Effector memory CD8-positive, alpha-beta T cell (primary cell): ENCODE measurements at regions not wholly inside any gene's neighbourhood (a gene's known extent, or its start where the extent isn't known, plus 50 kb on each side); places are given as distances from the start of the nearest gene placed in this dataset.
A peak's percentile ranks its signal among the peaks of the same experiment; 100 is the strongest.

Experiments used
- ATAC-seq: fragments of 150-1000 bp; cut with Tn5 transposase; replicated peaks from 2 replicates; pipeline ENCODE4 v1.10.0; 2021; ENCODE audit warnings: mild to moderate bottlenecking, moderate library complexity
- DNase-seq, 3 experiments: peaks; one replicate each; pipeline ENCODE4 v3.0.0; 2021
- H3K27ac Mint-ChIP-seq, 2 donors: one replicate each; pipeline ENCODE4 v1.8.0; 2022; ENCODE audit warnings: mild to moderate bottlenecking in 2 of 2, mixed read lengths in 2 of 2, moderate library complexity in 2 of 2
- H3K27me3 Mint-ChIP-seq, 2 donors: one replicate each; pipeline ENCODE4 v1.8.0; 2022; ENCODE audit warnings: mixed read lengths in 2 of 2
- H3K36me3 Mint-ChIP-seq: one replicate; pipeline ENCODE4 v1.8.0; 2022; ENCODE audit warnings: mild to moderate bottlenecking, moderate library complexity, mixed read lengths; ENCODE audit not compliant: insufficient read depth
- H3K4me1 Mint-ChIP-seq, 2 donors: one replicate each; pipeline ENCODE4 v1.8.0; 2022; ENCODE audit warnings: low read depth in 2 of 2, mixed read lengths in 2 of 2
- H3K4me3 Mint-ChIP-seq, 2 donors: one replicate each; pipeline ENCODE4 v1.8.0; 2022; ENCODE audit warnings: mild to moderate bottlenecking in 2 of 2, mixed read lengths in 2 of 2, moderate library complexity in 2 of 2
- H3K9me3 Mint-ChIP-seq, 2 donors: one replicate each; pipeline ENCODE4 v1.8.0; 2022; ENCODE audit warnings: mixed read lengths in 2 of 2

DNA sequence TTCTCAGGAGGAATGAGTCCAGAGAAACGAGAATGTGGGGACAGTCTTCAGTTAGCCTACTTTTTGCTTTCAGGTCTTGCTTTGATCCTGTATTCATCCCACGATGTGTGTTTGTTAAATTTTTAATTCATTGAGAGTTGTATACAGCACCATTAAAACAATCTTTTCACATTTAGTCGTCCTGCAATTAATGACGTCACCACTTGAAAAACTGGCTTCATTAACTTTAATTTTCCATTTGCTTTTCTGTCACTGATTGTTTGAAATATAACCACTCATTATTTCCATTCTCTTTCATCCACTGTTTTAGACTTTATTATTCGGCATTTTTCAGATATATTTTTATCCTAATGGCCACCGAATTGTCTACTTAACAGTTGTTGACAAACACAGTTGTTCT, 146.9 kb downstream of the TFEC start:
- no peaks in the 10 kb centered on the region for H3K4me1 Mint-ChIP-seq
- ATAC-seq (no peak), DNase-seq (no peak)
- peaks cover 0 to 1% of the 10 kb centered on the region in 2 donors for H3K9me3 Mint-ChIP-seq
- H3K4me3 Mint-ChIP-seq, result no peak overlapping the region
- H3K36me3 Mint-ChIP-seq, result peaks cover 3% of the 10 kb centered on the region
- no peak overlapping the region for H3K27ac Mint-ChIP-seq
- H3K27me3 Mint-ChIP-seq, result peaks cover 0 to 17% of the 10 kb centered on the region in 2 donors

GRCh38 chr7:115881476-115881875, 149.1 kb downstream of the TFEC start:
- no peak for DNase-seq
- Mint-ChIP-seq H3K4me3 (no peak overlapping the region), H3K4me1 (no peaks in the 10 kb centered on the region), H3K36me3 (no peaks in the 10 kb centered on the region), H3K27ac (no peak overlapping the region), H3K9me3 (no peaks in the 10 kb centered on the region), H3K27me3 (peaks cover 0 to 12% of the 10 kb centered on the region in 2 donors)
- ATAC-seq, result no peak

DNA sequence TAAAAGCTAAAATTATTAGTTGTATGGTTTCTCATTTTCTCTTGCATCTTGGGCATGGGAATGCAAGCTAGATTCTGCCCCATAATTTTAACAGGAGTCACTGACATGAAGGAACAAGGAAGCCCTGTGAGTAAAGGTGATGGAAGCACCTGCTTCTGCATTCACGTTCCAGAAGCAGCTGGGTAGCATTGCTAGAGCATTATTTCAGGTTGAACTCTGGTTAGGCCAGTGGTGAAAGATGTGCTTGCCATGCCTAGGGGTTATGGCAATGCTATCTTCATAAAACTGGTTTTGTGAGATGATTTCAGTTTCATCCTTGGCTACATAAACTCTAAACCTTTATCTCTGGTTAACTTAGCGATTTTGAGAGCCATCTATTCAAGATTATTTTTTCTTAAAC, 151.4 kb downstream of the TFEC start:
- Mint-ChIP-seq H3K27me3 (peaks cover 0 to 19% of the 10 kb centered on the region in 2 donors), H3K4me3 (no peak overlapping the region), H3K4me1 (no peaks in the 10 kb centered on the region), H3K27ac (no peak overlapping the region), H3K36me3 (no peaks in the 10 kb centered on the region), H3K9me3 (no peaks in the 10 kb centered on the region)
- ATAC-seq (no peak), DNase-seq (no peak)

GRCh38 chr7:115869801-115870200, 160.8 kb downstream of the TFEC start:
- no peaks in the 10 kb centered on the region for H3K4me1 Mint-ChIP-seq
- H3K4me3 Mint-ChIP-seq, result no peak overlapping the region
- no peaks in the 10 kb centered on the region for H3K36me3 Mint-ChIP-seq
- H3K27ac Mint-ChIP-seq, result no peak overlapping the region
- peaks cover 0 to 16% of the 10 kb centered on the region in 2 donors for H3K27me3 Mint-ChIP-seq
- no peaks in the 10 kb centered on the region for H3K9me3 Mint-ChIP-seq
- no peak for DNase-seq
- no peak for ATAC-seq

GRCh38 chr7:115869190-115869589, 161.4 kb downstream of the TFEC start:
- Mint-ChIP-seq H3K27me3 (peaks cover 4 to 16% of the 10 kb centered on the region in 2 donors), H3K4me1 (no peaks in the 10 kb centered on the region), H3K4me3 (no peak overlapping the region), H3K27ac (no peak overlapping the region), H3K9me3 (no peaks in the 10 kb centered on the region), H3K36me3 (no peaks in the 10 kb centered on the region)
- ATAC-seq, result no peak
- no peak for DNase-seq

GRCh38 chr7:115868369-115868768, 162.2 kb downstream of the TFEC start:
- Mint-ChIP-seq H3K9me3 (no peaks in the 10 kb centered on the region), H3K4me3 (no peak overlapping the region), H3K36me3 (no peaks in the 10 kb centered on the region), H3K27me3 (peaks cover 8 to 16% of the 10 kb centered on the region in 2 donors), H3K27ac (no peak overlapping the region), H3K4me1 (peaks cover 0 to 2% of the 10 kb centered on the region in 2 donors)
- ATAC-seq (no peak), DNase-seq (no peak)

DNA sequence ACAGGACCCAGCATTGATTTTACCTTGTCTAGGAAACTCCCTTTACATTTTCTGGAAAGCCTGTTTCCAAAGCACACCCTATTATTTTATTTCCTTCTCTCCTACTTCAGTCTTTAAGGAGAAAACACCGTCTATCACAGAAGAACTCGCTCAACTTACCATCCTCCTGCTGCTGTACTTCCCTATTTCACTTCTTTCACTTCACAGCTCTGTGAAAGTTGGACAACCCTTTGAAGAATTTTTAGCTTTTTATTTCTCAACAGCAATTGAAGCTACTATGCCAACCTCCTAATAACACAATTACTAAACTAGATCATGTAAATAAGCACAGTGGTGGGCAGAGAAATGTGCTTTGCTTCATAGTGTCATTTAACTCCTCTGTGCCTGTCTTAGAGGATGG, 166.5 kb downstream of the TFEC start:
- Mint-ChIP-seq H3K27me3 (peaks cover 6 to 8% of the 10 kb centered on the region in 2 donors), H3K4me1 (peaks cover 0 to 2% of the 10 kb centered on the region in 2 donors), H3K36me3 (no peaks in the 10 kb centered on the region), H3K4me3 (no peak overlapping the region), H3K9me3 (no peaks in the 10 kb centered on the region), H3K27ac (no peak overlapping the region)
- ATAC-seq (no peak), DNase-seq (no peak)

GRCh38 chr7:115851291-115851690, 179.3 kb downstream of the TFEC start:
- H3K4me1 Mint-ChIP-seq, result no peaks in the 10 kb centered on the region
- no peak overlapping the region for H3K4me3 Mint-ChIP-seq
- ATAC-seq (peak; percentile 32), DNase-seq (no peak)
- no peak overlapping the region for H3K27ac Mint-ChIP-seq
- no peaks in the 10 kb centered on the region for H3K9me3 Mint-ChIP-seq
- H3K27me3 Mint-ChIP-seq, result no peaks in the 10 kb centered on the region
- H3K36me3 Mint-ChIP-seq, result no peaks in the 10 kb centered on the region

DNA sequence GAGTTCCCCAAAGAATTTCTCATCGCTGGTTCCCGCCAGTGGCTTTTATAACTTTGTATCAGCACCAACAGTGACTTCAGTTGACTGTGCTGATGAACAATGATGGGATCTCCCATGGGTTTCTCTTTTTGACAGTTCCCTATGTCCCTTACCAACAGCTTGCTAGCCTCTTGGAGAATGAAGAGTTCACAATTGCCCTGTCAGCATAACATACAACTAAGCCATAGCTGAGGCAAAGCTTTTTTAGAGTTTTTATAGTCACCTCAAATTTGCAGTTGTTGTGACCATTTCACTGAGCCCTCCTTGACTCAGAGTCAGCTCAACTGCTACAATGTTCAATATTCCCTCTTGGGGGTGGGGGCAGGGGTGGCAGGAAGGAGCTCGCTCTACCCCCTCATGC, 179.8 kb downstream of the TFEC start:
- H3K9me3 Mint-ChIP-seq, result no peaks in the 10 kb centered on the region
- no peaks in the 10 kb centered on the region for H3K27me3 Mint-ChIP-seq
- no peaks in the 10 kb centered on the region for H3K36me3 Mint-ChIP-seq
- H3K4me3 Mint-ChIP-seq, result no peak overlapping the region
- no peak overlapping the region for H3K27ac Mint-ChIP-seq
- no peak for DNase-seq
- ATAC-seq, result no peak
- no peaks in the 10 kb centered on the region for H3K4me1 Mint-ChIP-seq

DNA sequence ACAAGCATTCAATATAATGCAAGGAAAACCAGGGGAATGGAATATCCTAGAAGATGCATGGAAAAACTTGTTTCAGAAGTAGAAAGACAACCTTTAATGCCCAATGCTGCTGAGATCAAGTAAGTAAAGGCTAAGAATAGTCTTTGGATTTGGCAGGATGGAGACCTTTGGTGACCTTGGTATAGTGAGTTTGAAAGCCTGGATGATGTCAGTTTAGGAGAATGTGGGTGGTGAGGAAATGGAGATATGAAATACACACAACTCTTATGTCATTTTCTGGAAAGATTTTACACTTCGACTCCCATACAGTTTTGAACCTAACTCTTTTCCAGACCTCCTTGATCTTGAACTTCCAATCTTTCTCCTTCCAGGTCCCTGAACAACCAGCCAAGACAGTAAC, 185.7 kb downstream of the TFEC start:
- no peaks in the 10 kb centered on the region for H3K9me3 Mint-ChIP-seq
- no peaks in the 10 kb centered on the region for H3K4me1 Mint-ChIP-seq
- no peak overlapping the region for H3K27ac Mint-ChIP-seq
- no peak for ATAC-seq
- no peak for DNase-seq
- no peak overlapping the region for H3K4me3 Mint-ChIP-seq
- H3K36me3 Mint-ChIP-seq, result no peaks in the 10 kb centered on the region
- no peaks in the 10 kb centered on the region for H3K27me3 Mint-ChIP-seq

- H3K27ac Mint-ChIP-seq, result no peak overlapping the region
- ATAC-seq, result no peak
- no peak overlapping the region for H3K4me3 Mint-ChIP-seq
Observed at GRCh38 chr7:115840702-115841101, 189.9 kb downstream of the TFEC start.

GRCh38 chr7:115838829-115839228, 191.7 kb downstream of the TFEC start:
- ATAC-seq (no peak), DNase-seq (no peak)
- Mint-ChIP-seq H3K36me3 (no peaks in the 10 kb centered on the region), H3K27me3 (peaks cover 0 to 9% of the 10 kb centered on the region in 2 donors), H3K4me1 (no peaks in the 10 kb centered on the region), H3K9me3 (no peaks in the 10 kb centered on the region), H3K27ac (no peak overlapping the region), H3K4me3 (no peak overlapping the region)

More at GRCh38 chr7:115840702-115841101, 189.9 kb downstream of the TFEC start:
- Mint-ChIP-seq H3K36me3 (no peaks in the 10 kb centered on the region), H3K9me3 (no peaks in the 10 kb centered on the region), H3K4me1 (no peaks in the 10 kb centered on the region), H3K27me3 (peaks cover 0 to 4% of the 10 kb centered on the region in 2 donors)
- DNase-seq, result no peak

- Mint-ChIP-seq H3K36me3 (peaks cover 2% of the 10 kb centered on the region), H3K4me1 (peaks cover 0 to 3% of the 10 kb centered on the region in 2 donors), H3K27ac (no peak overlapping the region), H3K9me3 (peaks cover 0 to 2% of the 10 kb centered on the region in 2 donors), H3K4me3 (no peak overlapping the region), H3K27me3 (peaks cover 0 to 9% of the 10 kb centered on the region in 2 donors)
- DNase-seq (no peak), ATAC-seq (no peak)
Observed at GRCh38 chr7:115831371-115831770, 199.2 kb downstream of the TFEC start.

DNA sequence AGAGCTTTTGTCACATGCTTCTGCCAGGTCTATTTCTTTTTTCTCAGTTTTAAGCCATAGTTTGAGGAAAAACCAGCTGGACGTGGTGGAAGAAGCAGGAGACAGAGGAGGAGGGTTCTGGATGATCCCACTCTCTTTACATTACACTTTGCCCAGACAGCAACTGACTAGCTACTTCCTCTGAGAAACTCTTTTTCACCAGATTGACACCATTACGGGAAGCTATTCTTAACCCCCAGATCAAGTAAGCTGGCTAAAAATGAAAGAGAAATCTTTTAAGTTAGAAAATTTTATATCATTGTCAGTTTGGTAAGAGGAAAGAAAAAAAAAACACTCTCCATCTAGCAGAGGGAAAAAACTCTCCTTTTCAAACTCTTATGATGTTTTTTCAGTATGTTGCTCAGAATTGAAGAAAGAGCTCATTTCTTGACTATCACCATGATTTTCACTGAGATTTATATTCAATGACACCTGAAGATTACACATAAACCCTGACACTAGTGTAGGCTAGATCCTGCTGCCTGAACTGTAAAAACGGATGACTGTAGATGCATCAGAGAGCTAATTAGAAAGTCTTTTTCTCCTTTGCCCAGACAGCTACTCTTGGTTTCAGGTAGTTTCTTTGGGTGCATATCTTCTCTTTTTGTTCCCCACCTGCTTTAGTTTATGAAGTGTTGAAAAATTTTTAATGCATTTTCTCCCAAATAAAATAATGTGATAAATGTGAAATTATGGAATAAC, 203.1 kb downstream of the TFEC start:
- ATAC-seq, result no peak
- no peak overlapping the region for H3K4me3 Mint-ChIP-seq
- peaks cover 0 to 3% of the 10 kb centered on the region in 2 donors for H3K4me1 Mint-ChIP-seq
- H3K9me3 Mint-ChIP-seq, result peaks cover 0 to 2% of the 10 kb centered on the region in 2 donors
- H3K27me3 Mint-ChIP-seq, result no peaks in the 10 kb centered on the region
- H3K36me3 Mint-ChIP-seq, result peaks cover 2% of the 10 kb centered on the region
- H3K27ac Mint-ChIP-seq, result no peak overlapping the region
- no peak for DNase-seq
